ENCODE measurements at regions not wholly inside any gene's neighbourhood (a gene's known extent, or its start where the extent isn't known, plus 50 kb on each side); places are given as distances from the start of the nearest gene placed in this dataset.
"Not testable (repeated sequence)": the region's sequence is repeated elsewhere in the genome, so short reads cannot be mapped to it uniquely, and the experiment has no call there.

- TF ChIP-seq, protein P1, sequence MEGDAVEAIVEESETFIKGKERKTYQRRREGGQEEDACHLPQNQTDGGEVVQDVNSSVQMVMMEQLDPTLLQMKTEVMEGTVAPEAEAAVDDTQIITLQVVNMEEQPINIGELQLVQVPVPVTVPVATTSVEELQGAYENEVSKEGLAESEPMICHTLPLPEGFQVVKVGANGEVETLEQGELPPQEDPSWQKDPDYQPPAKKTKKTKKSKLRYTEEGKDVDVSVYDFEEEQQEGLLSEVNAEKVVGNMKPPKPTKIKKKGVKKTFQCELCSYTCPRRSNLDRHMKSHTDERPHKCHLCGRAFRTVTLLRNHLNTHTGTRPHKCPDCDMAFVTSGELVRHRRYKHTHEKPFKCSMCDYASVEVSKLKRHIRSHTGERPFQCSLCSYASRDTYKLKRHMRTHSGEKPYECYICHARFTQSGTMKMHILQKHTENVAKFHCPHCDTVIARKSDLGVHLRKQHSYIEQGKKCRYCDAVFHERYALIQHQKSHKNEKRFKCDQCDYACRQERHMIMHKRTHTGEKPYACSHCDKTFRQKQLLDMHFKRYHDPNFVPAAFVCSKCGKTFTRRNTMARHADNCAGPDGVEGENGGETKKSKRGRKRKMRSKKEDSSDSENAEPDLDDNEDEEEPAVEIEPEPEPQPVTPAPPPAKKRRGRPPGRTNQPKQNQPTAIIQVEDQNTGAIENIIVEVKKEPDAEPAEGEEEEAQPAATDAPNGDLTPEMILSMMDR (IDR thresholded peaks at IDR 0.05; ENCODE audit: control insufficient read depth, extremely low read depth, insufficient read depth) = no peak
- no peak overlapping the region for H3K4me3 ChIP-seq (ENCODE audit: low read depth, low read length)
- no peak for DNase-seq (ENCODE audit: low read depth)
These were observed 50.3 kb upstream of the ATP6AP2 start for GRCh38 chrX:40530509-40530908.

GRCh38 chrX:40527543-40527942 lies 53.2 kb upstream of the ATP6AP2 start:
- no peak overlapping the region for H3K4me3 ChIP-seq (ENCODE audit: low read depth, low read length)
- no peak for DNase-seq (ENCODE audit: low read depth)
- TF ChIP-seq, protein P1 (IDR thresholded peaks at IDR 0.05; ENCODE audit: control insufficient read depth, extremely low read depth, insufficient read depth) = no peak

DNA sequence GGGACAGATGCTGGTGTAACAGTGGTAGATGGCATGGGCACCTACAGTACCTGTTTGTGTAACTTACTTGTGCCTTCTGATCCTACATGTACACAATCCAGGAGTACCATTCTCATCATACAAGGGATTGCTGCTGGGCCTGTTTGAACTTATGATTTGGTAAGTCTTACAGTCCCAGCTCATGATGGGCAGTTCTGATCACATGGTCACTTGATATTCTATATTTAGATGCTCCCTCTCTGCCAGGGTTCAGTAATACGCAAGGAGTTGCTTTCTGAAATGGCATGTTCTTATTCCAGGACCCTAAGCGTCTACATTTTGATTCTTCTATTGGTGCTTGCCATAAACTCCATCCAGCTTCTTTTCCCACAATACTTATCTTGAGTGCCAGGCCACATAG lies 54.4 kb upstream of the ATP6AP2 start:
- no peak overlapping the region for H3K4me3 ChIP-seq (ENCODE audit: low read depth, low read length)
- DNase-seq (ENCODE audit: low read depth) = no peak
- TF ChIP-seq, protein P1 (IDR thresholded peaks at IDR 0.05; ENCODE audit: control insufficient read depth, extremely low read depth, insufficient read depth) = no peak

- H3K4me3 ChIP-seq (ENCODE audit: low read depth, low read length); DNase-seq (ENCODE audit: low read depth): not testable (repeated sequence)
These were observed 54.9 kb upstream of the ATP6AP2 start for GRCh38 chrX:40525901-40526300.

- DNase-seq (ENCODE audit: low read depth) = no peak
These were observed 56.3 kb upstream of the ATP6AP2 start for GRCh38 chrX:40524423-40524822.

DNA sequence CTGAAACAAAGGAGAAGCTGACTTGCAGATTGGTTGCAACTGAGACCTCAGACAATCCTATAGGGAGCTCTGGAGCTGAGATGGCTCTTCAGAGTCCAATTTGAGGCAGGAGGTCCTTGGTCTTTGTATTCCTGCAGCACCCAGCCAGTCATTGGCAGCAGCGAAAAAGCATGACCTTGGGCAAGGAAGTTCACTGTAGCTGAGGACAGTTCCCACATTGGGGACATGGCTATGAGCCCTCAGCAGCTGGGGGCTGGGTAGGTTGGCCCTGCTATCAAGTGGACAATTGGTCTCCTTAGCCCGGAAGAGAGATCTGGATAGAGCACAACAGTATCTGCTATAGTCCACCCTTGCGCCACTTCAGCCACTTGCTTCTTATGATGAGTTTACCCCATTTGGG lies 56.9 kb upstream of the ATP6AP2 start:
- no peak for DNase-seq (ENCODE audit: low read depth)
- TF ChIP-seq, protein P1 (IDR thresholded peaks at IDR 0.05; ENCODE audit: control insufficient read depth, extremely low read depth, insufficient read depth) = no peak
- no peak overlapping the region for H3K4me3 ChIP-seq (ENCODE audit: low read depth, low read length)

More at GRCh38 chrX:40524423-40524822, 56.3 kb upstream of the ATP6AP2 start:
- TF ChIP-seq, protein P1 (IDR thresholded peaks at IDR 0.05; ENCODE audit: control insufficient read depth, extremely low read depth, insufficient read depth) = no peak
- H3K4me3 ChIP-seq (ENCODE audit: low read depth, low read length) = no peak overlapping the region

GRCh38 chrX:40521868-40522450 lies 58.8 kb upstream of the ATP6AP2 start:
- TF ChIP-seq, protein P1 (IDR thresholded peaks at IDR 0.05; ENCODE audit: control insufficient read depth, extremely low read depth, insufficient read depth) = no peak
- DNase-seq (ENCODE audit: low read depth) = no peak
- no peak overlapping the region for H3K4me3 ChIP-seq (ENCODE audit: low read depth, low read length)
